ENCODE measurements at regions not wholly inside any gene's neighbourhood (a gene's known extent, or its start where the extent isn't known, plus 50 kb on each side); places are given as distances from the start of the nearest gene placed in this dataset.

DNA sequence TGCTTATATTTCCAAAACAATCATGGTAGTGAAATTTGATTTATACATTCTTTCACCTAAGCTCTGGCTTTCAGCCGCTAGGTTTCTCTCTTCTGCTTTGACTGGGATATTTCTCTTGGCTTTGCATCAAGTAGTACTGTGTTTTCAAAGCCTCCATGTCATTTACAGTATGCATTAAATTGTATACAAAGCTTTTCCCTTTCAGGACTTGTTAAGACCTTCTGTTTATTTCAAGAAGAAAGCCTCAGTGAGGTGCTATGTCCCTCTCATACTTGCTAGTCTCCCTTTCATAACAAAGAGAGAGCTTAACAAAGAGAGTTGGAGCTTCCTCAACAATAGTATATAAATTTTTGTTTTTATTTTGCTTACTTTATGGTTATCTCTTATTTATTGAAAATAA lies 84.2 kb upstream of the SLC25A26 start:
- TF ChIP-seq, protein P1, sequence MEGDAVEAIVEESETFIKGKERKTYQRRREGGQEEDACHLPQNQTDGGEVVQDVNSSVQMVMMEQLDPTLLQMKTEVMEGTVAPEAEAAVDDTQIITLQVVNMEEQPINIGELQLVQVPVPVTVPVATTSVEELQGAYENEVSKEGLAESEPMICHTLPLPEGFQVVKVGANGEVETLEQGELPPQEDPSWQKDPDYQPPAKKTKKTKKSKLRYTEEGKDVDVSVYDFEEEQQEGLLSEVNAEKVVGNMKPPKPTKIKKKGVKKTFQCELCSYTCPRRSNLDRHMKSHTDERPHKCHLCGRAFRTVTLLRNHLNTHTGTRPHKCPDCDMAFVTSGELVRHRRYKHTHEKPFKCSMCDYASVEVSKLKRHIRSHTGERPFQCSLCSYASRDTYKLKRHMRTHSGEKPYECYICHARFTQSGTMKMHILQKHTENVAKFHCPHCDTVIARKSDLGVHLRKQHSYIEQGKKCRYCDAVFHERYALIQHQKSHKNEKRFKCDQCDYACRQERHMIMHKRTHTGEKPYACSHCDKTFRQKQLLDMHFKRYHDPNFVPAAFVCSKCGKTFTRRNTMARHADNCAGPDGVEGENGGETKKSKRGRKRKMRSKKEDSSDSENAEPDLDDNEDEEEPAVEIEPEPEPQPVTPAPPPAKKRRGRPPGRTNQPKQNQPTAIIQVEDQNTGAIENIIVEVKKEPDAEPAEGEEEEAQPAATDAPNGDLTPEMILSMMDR (IDR thresholded peaks at IDR 0.05): no peak
- TF ChIP-seq POLR2AphosphoS5 (IDR thresholded peaks at IDR 0.05): no peak

Data from sigmoid colon (tissue), 4 donors.